AG04450 (cell line): ENCODE measurements at regions not wholly inside any gene's neighbourhood (a gene's known extent, or its start where the extent isn't known, plus 50 kb on each side); places are given as distances from the start of the nearest gene placed in this dataset.

Experiments used
- CTCF ChIA-PET: fragments of 300-600, 350-600 bp; formaldehyde crosslinking; extraction: SDS; loops from one replicate; lab custom pipeline; 2022; ENCODE audit warnings: antibody characterized with exemption, inconsistent platforms; lab: Charles Lee
- POLR2A ChIA-PET: fragments of 350-600 bp; formaldehyde crosslinking; extraction: SDS; loops from one replicate; lab custom pipeline; 2021; ENCODE audit warnings: antibody characterized with exemption, inconsistent platforms; lab: Yijun Ruan, JAX
- DNase-seq: peaks from one replicate; pipeline ENCODE4 v3.0.0-alpha.2; 2011; ENCODE audit warnings: low read depth, low spot score
- H3K27ac ChIP-seq: one replicate; pipeline ENCODE4 v1.5.1; 2012; ENCODE audit warnings: low read depth, low read length, control low read depth
- H3K27me3 ChIP-seq: one replicate; pipeline ENCODE4 v1.6.0; 2012; ENCODE audit warnings: low read length; ENCODE audit not compliant: control insufficient read depth, insufficient read depth
- H3K4me3 ChIP-seq: 2 replicates; pipeline ENCODE4 v1.5.1; 2011; ENCODE audit warnings: mild to moderate bottlenecking, low read depth, low read length, control low read depth
- H3K9me3 ChIP-seq: 2 replicates; pipeline ENCODE4 v1.5.1; 2012; ENCODE audit warnings: low read length; ENCODE audit not compliant: control insufficient read depth, insufficient read depth
- CTCF ChIP-seq: IDR thresholded peaks from 2 replicates; pipeline ENCODE4 v1.5.1; 2011; ENCODE audit warnings: low read depth, low read length, control low read depth, inconsistent platforms

- Histone ChIP-seq H3K27me3 (no peaks in the 10 kb centered on the region), H3K9me3 (peaks cover 4% of the 10 kb centered on the region; the same call in 1 of the 2 replicates), H3K27ac (no peak overlapping the region), H3K4me3 (no peak overlapping the region)
- ChIA-PET POLR2A (no interaction called here), CTCF (no interaction called here)
- DNase-seq, result no peak
- no peak for TF ChIP-seq CTCF
Observed at GRCh38 chr3:103601666-103602065, 1166.9 kb downstream of the ZPLD1 start.

- POLR2A ChIA-PET, result no interaction called here
- Histone ChIP-seq H3K27me3 (no peaks in the 10 kb centered on the region), H3K27ac (no peak overlapping the region), H3K9me3 (no peaks in the 10 kb centered on the region), H3K4me3 (no peak overlapping the region)
- no peak for DNase-seq
- TF ChIP-seq CTCF, result no peak
- CTCF ChIA-PET, result no interaction called here
Observed at GRCh38 chr3:103609472-103609871, 1174.7 kb downstream of the ZPLD1 start.

GRCh38 chr3:103613397-103614156 is 1178.8 kb downstream of the ZPLD1 start:
- H3K27ac ChIP-seq, result no peak overlapping the region
- H3K9me3 ChIP-seq, result no peaks in the 10 kb centered on the region
- ChIA-PET CTCF (no interaction called here), POLR2A (no interaction called here)
- no peaks in the 10 kb centered on the region for H3K27me3 ChIP-seq
- no peak for DNase-seq
- TF ChIP-seq CTCF, result no peak
- no peak overlapping the region for H3K4me3 ChIP-seq

GRCh38 chr3:103614719-103615118 is 1179.9 kb downstream of the ZPLD1 start:
- no peak for TF ChIP-seq CTCF
- no peaks in the 10 kb centered on the region for H3K9me3 ChIP-seq
- POLR2A ChIA-PET, result no interaction called here
- no peak overlapping the region for H3K4me3 ChIP-seq
- CTCF ChIA-PET, result no interaction called here
- H3K27ac ChIP-seq, result no peak overlapping the region
- no peak for DNase-seq
- no peaks in the 10 kb centered on the region for H3K27me3 ChIP-seq

- no peaks in the 10 kb centered on the region for H3K27me3 ChIP-seq
- DNase-seq, result no peak
- H3K27ac ChIP-seq, result no peak overlapping the region
- H3K4me3 ChIP-seq, result no peak overlapping the region
- ChIA-PET CTCF (no interaction called here), POLR2A (no interaction called here)
- no peak for TF ChIP-seq CTCF
- no peaks in the 10 kb centered on the region for H3K9me3 ChIP-seq
Observed at GRCh38 chr3:103617961-103618360, 1183.1 kb downstream of the ZPLD1 start.
